ENCODE measurements at regions not wholly inside any gene's neighbourhood (a gene's known extent, or its start where the extent isn't known, plus 50 kb on each side); places are given as distances from the start of the nearest gene placed in this dataset.
"Not testable (repeated sequence)": the region's sequence is repeated elsewhere in the genome, so short reads cannot be mapped to it uniquely, and the experiment has no call there.

DNA sequence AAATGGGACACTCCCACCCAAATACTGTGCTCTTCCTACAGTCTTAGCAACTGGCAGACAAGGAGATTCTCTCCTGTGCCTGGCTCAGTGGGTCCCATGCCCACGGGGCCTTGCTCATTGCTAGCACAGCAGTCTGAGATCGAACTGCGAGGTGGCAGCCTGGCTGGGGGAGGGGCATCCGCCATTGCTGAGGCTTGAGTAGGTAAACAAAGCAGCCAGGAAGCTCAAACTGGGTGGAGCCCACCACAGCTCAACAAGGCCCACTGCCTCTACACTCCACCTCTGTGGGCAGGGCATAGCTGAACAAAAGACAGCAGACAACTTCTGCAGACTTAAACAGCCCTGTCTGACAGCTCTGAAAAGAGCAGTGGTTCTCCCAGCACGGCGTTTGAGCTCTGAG is 174.8 kb downstream of the COL12A1 start:
- not testable (repeated sequence) for DNase-seq (ENCODE audit: low read depth)

DNA sequence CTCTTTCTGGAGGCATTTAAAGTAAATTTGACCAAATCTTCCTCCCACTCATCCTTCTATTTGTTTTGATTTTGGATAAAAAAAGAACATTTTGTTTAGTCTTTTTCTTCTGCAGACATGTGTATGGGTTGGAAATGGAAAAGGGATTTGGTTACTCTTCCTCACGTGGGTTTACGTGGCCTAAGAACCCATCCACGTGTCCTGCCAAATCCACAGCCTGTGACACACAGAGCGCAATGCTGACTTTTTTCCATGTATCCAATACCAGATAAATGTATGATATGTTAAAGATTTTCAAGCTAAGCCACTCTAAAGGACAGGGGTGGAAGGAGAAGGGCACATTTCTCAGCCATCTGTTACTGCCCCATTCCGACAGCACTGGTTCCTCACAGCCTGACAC is 176.5 kb downstream of the COL12A1 start:
- no peak for DNase-seq (ENCODE audit: low read depth)

DNA sequence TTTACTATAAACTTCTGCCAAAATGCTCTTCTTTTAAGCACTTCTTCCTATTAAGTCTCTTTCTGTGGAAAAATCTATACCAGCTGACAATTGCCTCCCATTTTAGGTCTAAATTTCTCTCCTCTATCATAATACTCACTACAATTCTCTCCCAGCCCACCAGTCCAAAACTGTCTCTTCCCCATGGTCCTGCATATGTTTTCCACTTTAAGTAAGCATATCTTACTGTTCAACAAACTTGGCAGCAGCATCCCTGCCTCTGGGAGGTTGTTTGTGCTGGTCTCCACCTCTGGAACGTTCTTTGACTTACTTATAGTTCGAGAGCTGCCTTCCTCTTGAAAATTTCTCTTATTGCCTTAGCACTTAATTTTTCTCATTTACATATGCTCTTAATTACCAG is 180.5 kb downstream of the COL12A1 start:
- no peak for DNase-seq (ENCODE audit: low read depth)

DNA sequence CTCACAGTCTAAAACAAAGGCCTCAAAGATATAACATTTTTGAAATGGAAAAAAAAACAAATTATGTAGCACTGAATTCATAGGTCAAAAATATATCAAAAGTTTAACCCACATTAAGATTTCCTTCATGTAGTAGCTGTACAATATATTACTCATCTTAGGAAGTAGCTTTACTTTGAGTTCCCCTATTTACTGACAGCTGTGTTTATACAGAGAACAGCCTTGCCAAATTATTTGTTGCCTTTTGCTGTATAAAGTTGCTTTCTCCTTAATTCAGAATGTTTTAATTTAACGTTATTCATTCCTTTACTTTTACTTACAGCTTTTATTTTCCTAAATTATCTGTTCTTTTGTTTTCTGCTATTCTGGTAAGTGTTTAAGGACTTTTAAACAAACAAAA is 181.0 kb downstream of the COL12A1 start:
- DNase-seq (ENCODE audit: low read depth) = no peak

DNA sequence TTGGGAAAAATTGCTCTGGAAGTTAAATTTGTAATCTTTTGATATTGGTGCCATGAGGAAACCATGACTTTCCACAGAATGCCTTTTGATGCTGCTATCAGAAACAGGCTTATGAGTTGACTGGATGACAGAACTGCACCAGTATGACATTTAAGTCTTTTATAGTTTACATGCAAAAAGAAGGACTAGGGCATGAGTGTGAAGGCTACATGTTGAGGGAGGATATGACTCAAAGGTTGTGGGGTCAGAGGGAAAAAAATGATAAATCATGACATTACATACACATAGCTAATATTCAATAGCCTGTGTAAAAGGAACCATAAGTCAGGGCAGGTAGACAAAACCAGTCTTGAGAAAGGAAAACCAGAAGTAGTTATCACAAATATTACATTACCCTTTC is 182.2 kb downstream of the COL12A1 start:
- DNase-seq (ENCODE audit: low read depth) = peak; percentile 5

DNA sequence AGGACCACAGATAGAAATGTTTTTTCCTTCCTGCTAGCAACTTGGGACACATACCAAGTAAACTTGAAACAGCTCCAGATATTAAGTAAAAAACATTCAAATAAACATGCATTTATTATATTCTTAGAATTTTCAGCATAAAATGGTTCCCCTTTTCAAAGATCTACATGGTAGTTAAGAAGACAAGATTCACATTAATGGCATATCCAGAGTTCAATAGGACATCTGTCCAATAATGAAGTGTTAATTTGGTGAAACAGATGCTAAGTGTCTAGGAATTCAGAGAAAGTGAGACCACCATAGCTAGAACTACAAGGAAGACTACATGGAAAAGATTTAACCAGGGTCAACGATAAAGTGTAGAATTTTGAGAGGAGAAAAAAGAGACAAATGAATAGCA is 184.9 kb downstream of the COL12A1 start:
- DNase-seq (ENCODE audit: low read depth) = no peak

DNA sequence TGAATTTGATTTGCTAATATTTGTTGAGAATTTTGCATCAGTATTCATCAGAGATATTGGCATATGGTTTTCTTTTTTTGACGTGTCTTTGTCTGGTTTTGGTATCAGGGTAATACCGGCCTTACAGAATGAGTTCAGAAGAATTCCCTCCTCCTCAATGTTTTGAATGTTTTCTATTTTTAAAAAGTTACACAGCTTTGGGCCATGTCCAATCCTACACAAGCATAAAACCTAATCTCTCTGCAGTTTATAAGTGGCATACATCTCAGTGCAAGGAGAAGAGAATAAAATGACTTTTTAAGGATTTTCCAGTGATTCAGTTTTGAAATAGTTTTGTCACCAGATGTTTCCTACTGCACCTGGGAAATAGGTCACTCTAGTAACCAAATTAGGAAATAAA is 185.5 kb downstream of the COL12A1 start:
- DNase-seq (ENCODE audit: low read depth) = no peak

DNA sequence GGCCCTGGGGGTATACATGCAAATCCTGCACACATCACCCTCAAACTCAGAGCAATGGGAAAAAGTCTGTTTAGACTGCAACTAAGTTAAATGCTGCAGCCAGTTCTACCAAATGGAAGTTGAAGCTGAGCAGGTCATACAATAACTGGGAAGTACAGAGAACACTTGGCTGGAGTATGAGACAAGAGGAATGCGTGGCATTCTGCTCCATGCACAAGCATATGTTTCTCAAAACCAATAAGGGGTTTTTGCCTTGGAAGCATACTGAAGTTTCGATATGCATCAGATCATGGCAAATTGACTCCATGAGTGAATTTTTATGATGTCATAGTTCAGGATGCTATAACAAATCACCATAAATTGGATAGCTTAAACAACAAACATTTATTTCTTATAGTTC is 193.8 kb downstream of the COL12A1 start:
- no peak for DNase-seq (ENCODE audit: low read depth)

DNA sequence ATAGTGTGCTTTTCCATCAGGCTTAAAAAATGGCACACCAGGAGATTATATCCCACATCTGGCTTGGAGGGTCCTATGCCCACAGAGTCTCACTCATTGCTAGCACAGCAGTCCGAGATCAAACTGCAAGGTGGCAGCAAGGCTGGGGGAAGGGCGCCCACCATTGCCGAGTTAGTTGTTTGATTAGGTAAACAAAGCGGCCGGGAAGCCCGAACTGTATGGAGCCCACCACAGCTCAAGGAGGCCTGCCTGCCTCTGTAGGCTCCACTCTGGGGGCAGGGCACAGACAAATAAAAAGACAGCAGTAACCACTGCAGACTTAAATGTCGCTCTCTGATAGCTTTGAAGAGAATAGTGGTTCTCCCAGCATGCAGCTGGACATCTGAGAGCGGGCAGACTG is 201.9 kb downstream of the COL12A1 start:
- not testable (repeated sequence) for DNase-seq (ENCODE audit: low read depth)

DNA sequence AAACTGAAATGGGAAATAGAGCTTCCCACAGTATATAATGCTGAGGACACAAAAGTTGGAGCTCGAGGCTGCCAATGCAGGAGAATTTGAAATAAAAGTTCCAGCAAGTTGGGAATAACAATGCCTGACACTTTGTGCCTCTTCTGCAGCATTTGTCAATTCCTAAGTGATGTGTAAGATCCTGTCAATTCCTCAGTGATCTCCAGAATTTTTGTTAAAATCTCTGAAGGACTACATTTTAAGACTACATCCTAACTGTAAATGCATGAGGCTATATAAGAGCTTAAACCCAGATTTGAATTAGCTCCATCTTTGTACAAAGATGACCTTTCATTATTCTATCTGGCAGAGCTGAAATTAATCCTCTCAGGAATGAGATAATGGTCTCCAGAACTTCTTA is 208.2 kb downstream of the COL12A1 start:
- no peak for DNase-seq (ENCODE audit: low read depth)

DNA sequence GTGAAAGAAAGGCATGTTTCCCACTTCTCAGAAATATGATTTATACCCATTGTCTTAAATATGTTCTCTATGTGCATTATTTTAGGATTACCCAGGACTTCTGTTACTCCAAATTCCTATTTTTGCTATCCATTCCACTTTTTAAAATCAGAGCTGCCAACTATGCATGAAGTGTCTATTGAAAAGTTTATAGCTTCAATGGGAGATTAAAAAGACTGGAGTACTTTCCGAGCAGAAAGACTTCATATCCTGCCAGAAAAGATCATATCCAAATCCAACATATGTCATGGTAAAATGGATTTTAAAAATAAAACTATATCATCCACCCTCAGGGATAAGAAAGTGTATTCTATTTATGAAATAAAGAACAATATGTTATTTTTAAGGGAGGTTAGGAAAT is 212.7 kb downstream of the COL12A1 start:
- DNase-seq (ENCODE audit: low read depth) = no peak

DNA sequence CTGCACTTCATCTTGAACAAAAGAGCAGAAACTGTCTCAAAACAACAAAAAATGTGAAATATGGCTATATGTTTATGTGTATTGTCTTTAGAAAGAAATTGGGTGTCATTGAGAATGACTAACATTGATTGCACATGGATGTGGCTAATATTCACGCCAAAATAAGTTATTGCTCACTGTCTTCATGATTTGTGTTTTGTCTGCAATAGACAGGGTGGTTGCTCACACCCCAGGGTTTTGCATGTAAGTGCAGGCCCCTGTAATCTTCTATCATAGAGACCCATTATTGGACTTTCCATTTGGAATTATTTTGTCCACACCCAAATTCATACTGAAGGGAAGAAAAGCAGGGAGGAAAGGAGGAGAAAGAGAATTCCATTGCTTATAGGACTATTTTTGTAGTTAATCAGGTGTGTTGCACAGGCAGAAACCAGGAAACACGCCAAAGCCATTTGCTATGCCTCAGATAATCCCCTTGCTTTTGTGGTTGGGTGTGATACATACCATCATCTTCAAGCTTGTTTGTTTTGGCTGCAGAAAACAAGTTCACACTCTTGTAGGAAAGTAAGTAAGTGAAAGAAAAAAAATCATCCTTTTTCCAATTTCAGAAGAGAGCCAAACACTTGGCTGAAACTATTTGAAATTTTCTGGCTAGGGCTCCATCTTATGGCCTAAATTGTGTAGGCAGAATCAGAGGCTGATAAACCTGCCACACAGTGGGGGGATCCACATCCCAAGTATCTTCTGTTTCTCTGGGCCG is 214.1 kb downstream of the COL12A1 start:
- peak; percentile 31 for DNase-seq (ENCODE audit: low read depth)

DNA sequence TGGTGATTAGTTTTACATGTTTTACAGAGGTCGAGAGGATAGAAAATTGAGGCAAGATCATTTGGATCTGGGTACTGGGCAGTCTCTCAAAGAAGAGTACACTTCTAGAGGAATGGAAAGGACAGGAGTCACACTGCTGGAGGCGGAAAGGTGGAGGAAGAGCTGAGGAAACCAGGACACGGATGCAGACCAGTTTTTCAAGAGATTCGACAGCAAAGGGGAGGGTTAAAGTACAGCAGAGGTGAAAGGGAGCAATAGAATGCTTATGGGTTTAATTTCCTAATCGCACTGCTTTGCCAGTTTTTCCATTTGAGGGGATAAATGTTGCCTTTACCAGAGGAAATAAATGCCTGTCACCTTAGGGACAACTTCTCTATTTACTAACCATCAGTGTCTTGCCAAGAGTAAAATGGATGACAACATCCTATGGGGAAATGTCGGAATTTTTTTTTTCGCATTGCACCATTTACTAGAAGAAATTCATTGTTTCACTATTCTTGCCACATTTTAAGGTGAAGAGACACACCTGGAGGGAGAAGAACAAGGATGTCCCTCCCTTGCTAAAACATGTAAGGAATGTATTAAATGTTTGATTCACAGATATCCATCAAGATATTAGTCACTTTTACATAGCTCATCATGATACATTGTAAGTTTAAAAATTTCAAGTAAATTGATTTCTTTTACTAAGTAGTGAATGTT is 226.6 kb downstream of the COL12A1 start:
- DNase-seq (ENCODE audit: low read depth) = no peak

DNA sequence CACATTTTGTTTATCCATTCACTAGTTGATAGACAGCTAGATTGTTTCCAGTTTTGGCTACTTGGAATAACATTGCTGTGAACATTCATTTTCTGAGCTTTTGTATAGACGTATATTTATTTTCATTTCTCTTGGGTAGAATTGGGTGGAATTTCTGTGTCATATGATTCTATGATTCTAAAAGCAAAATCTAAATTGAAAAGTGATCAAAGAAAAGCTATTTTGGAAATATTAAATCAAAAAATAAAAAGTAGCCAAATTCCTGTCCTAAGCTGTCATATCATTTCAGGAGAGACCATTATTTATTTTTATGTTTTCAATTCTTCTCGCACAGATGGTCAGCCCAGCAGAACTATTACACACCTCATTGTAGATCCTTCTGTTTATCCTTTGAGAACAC is 229.2 kb downstream of the COL12A1 start:
- DNase-seq (ENCODE audit: low read depth) = no peak

DNA sequence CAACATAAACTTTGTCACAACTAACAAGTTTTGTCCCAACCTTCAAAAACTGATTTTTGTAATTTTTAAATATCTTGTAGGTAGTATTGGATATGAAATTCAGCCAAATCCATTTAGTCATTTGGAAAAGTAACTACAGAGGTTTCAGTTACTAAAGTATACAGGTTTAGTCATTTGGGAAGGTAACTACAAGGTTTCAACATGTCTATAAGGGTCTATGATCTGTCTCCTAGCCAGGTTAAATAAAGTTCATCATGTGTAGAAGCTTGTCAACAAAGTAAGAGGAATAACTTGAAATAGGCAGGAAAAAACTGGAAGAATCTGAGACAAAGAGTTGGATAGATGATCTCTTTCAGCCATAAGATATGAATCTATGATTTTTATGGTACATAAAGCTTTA is 229.8 kb downstream of the COL12A1 start:
- no peak for DNase-seq (ENCODE audit: low read depth)

DNA sequence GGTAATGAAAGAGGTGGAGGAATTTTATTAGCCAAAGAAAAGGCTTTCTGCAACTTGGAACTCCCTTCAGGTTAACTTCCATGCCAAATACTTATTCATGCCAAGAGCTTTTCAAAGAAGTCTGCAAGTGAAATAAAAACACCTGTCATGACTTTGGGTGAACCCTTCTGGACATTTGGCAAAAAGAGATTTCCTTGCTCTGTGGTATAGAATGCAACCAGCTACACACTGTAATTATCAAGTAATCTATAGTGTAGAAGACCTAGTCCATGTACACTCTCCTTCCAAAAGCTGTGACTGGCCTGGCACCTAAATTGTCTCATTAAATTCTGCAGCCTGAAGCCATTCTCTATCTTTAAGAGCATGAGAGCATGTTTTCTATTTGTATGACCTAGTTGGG is 232.3 kb downstream of the COL12A1 start:
- DNase-seq (ENCODE audit: low read depth) = no peak

DNA sequence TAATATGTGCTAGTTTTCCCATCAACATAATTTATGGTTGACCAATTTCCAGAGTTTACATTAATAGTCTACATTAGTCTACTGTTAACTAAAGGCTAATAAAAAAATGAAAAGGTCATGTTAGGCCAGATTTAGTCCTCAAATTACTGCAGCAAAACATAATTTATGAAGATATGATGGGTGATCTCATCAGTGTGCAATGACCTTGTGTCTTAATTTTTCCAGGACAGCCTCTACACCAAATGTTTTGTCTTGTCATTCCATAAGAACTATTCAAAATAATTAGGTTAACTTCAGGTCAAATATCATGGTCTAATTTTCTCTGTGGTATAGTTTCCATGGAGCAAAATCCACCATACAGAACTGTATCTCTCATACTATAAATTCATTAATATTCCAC is 234.2 kb downstream of the COL12A1 start:
- no peak for DNase-seq (ENCODE audit: low read depth)

DNA sequence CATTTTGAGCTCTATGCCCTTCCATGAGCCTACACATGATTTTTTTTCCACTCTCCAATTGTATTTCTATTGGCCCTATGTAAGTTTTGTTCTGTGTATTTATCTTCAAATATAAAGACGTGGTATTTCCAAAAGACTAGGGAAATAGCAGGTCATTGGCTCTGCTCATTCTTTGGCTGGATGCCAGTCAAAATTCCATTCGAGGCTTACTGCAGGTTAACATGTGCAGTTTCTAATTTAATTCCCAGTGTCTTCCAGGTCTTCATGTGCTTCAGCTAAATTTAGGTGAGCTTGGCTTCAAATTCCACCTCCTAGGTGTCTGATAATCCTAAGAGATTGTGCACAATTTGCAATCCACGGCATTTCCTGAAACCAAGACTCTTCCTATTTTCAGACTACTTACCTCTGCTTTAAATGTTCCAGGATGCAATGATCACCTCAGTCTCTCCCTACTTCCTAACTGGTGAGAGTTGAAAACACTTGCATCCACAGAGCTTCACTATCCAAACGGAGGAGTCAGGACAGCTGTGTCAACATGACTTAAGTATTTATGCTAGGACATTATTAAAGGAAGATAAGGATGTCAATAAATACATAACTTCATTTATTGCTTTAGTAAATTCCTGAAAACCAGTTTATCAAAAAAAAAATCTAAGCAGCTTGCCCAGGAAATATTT is 236.1 kb downstream of the COL12A1 start:
- no peak for DNase-seq (ENCODE audit: low read depth)

DNA sequence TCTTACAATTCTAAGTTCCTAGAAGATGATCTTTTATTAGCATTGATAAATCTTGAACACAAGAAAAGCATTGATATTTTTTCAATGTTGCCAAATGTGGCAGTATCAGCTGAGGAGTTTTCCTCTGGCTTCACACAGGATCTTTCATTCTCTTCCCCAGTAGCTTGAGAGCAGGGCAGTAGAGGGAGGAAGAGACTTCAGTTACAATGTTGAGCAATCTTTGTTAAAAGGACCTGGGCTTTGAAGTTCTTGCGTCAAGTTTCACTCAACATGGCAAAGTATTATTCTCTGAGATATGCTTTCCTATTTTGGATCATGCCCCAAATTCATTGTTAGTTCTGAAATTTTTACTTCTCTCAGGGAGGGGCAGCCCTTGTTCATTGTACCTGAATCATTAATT is 238.0 kb downstream of the COL12A1 start:
- DNase-seq (ENCODE audit: low read depth) = no peak

DNA sequence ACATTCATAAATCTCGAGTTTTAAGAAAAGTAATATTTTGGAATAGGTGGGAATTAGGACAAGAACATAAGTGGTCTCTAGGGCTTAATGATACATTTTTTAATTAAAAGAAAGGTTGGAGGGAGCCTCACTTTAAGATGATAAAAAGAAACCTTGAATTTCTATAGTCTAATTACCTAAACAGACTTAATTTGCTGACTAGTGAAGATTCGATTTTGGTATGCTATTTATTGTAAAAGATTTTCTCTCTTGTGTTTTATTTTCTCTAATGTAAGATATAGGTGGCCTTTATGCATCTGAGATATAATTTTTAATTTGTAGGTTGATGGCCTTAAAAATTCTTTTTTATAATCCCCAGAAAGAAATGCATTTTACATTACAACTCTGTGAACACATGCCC is 239.1 kb downstream of the COL12A1 start:
- no peak for DNase-seq (ENCODE audit: low read depth)

DNA sequence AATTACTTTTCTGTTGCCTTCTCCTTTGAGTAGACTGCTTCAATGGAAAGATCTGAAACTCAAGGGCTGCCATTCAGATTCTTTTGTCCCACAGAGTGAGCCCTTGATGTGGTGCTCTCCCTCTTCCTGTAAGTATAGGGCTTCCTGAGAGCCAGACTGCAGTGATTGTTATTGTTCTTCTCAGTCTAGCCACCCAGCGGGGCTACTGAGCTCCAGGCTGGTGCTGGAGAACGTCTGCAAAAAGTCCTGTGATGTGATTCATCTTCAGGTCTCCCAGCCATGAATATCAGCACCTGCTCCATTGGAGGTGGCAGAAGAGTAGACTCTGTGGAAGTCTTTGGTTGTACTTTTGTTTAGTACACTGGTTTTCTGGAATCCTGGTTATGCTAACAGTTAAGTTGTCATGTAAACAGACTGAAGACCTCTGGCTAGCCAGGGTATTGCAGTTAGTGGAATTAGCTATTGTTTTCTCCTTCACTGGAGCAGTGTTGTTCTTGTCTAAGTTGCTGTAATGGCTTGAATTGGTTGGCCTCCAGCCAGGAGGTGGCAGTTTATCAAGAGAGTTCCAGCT is 240.9 kb downstream of the COL12A1 start:
- no peak for DNase-seq (ENCODE audit: low read depth)

DNA sequence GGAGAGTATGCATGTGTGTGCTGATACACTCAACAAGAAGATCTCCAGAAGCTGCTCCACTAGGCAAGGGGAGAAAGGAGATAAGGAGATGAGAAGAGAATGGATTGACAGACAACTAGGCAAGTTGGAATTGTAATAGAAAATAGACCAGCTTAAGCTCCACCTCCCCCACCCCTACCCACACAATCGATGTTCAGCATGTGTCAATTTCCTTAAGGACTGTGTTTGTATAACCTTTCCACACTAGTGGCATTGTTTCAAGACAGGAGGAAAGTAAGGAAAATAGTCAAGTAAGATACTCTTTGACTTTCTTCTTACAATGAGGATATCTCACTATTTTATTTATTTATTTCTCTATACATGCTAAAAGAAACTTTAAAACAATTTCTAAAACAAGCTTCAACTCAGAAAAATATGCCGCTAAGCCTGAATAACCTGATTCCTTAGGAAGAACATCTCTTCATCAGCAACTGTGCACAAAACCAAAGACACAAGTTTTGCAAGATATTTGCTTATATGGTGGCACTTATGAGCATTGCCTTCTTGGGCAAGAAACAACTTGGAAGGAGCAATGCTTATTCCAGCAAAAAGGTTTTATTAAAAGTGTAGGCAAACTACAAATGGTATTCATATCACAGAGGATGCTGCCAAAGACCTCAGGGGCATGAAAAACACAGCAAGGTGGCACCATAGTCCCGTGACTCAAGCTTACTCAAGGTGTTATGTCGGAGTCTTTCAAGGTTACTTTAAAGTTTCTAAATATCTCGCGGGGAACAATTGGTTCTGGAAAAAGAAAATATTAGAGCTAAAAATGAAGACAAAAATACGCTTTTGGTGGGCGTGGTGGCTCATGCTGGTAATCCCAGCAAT is 249.1 kb downstream of the COL12A1 start:
- DNase-seq (ENCODE audit: low read depth) = no peak

Measured in stromal cell of bone marrow (primary cell).